H1 (cell line): ENCODE measurements at regions not wholly inside any gene's neighbourhood (a gene's known extent, or its start where the extent isn't known, plus 50 kb on each side); places are given as distances from the start of the nearest gene placed in this dataset.

Experiments used
- EZH2 ChIP-seq: fragments of 200-600 bp; sonication (generic); IDR thresholded peaks from 2 replicates; pipeline ENCODE4 v1.7.1; 2012; ENCODE audit warnings: low read depth, mild to moderate bottlenecking, moderate library complexity, low read length, inconsistent platforms; ENCODE audit not compliant: severe bottlenecking
- GABPA ChIP-seq: IDR thresholded peaks from 2 replicates; pipeline ENCODE4 v1.6.1; 2011; ENCODE audit warnings: mild to moderate bottlenecking, low read length, moderate library complexity, borderline replicate concordance; ENCODE audit not compliant: insufficient read depth
- POLR2A ChIP-seq, 2 experiments: IDR thresholded peaks; 1 replicate in 1 of 2; 2 replicates in 1 of 2; pipeline ENCODE4 v1.6.1; 2011; ENCODE audit warnings: low read depth in 2 of 2, low read length in 2 of 2, mild to moderate bottlenecking in 2 of 2; ENCODE audit errors: control extremely low read depth in 1 of 2
- TAF1 ChIP-seq: IDR thresholded peaks from 2 replicates; pipeline ENCODE4 v1.6.1; 2011; ENCODE audit warnings: mild to moderate bottlenecking, low read depth, low read length
- TF ChIP-seq, protein P1 (sequence below): IDR thresholded peaks from 2 replicates; pipeline ENCODE4 v1.6.1; 2012; ENCODE audit warnings: inconsistent platforms
- TF ChIP-seq, protein P2 (sequence below), 3 experiments: IDR thresholded peaks; 1 replicate in 2 of 3; 2 replicates in 1 of 3; pipeline versions ENCODE4 v1.5.1 to v1.6.1; 2011; ENCODE audit warnings: low read length in 3 of 3, mild to moderate bottlenecking in 3 of 3, inconsistent platforms in 2 of 3, low read depth in 1 of 3, moderate library complexity in 1 of 3; ENCODE audit not compliant: insufficient read depth in 1 of 3; ENCODE audit errors: control extremely low read depth in 1 of 3

DNA sequence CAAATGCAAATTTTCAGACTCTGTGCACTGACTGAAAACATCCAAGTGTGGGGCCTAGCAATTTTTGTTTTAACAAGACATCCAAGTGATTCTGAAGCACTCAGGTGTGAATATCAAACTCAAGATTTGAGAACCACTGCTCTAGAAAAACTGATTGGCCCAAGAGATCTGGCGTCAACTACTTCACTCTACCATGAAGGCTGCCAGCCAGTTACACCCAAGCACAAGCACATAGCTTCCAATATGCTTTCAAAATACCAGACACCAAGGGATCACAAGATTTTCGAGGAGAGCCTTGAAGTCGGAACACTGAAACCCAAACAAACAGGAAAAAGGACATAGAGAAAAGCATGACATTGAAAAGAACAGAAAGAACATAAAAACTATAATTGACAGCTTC is 140.2 kb downstream of the PTCHD4 start:
- TF ChIP-seq, protein P1, sequence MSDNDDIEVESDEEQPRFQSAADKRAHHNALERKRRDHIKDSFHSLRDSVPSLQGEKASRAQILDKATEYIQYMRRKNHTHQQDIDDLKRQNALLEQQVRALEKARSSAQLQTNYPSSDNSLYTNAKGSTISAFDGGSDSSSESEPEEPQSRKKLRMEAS: no peak
- TF ChIP-seq TAF1: no peak
- no peak for TF ChIP-seq POLR2A (IDR thresholded peaks at IDR 0.05; ENCODE audit: control extremely low read depth in 1 of 2, low read depth in 2 of 2, low read length in 2 of 2)
- TF ChIP-seq, protein P2, sequence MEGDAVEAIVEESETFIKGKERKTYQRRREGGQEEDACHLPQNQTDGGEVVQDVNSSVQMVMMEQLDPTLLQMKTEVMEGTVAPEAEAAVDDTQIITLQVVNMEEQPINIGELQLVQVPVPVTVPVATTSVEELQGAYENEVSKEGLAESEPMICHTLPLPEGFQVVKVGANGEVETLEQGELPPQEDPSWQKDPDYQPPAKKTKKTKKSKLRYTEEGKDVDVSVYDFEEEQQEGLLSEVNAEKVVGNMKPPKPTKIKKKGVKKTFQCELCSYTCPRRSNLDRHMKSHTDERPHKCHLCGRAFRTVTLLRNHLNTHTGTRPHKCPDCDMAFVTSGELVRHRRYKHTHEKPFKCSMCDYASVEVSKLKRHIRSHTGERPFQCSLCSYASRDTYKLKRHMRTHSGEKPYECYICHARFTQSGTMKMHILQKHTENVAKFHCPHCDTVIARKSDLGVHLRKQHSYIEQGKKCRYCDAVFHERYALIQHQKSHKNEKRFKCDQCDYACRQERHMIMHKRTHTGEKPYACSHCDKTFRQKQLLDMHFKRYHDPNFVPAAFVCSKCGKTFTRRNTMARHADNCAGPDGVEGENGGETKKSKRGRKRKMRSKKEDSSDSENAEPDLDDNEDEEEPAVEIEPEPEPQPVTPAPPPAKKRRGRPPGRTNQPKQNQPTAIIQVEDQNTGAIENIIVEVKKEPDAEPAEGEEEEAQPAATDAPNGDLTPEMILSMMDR (IDR thresholded peaks at IDR 0.05; ENCODE audit: control extremely low read depth in 1 of 3, insufficient read depth in 1 of 3, low read depth in 1 of 3, low read length in 3 of 3): no peak
- TF ChIP-seq EZH2: no peak
- TF ChIP-seq GABPA: no peak
